Activated T-helper 9 cell treated with anti-CD3 and anti-CD28 coated beads, Interleukin-2, amount 50 U/mL, for 16 hours (primary cell): ENCODE measurements at regions not wholly inside any gene's neighbourhood (a gene's known extent, or its start where the extent isn't known, plus 50 kb on each side); places are given as distances from the start of the nearest gene placed in this dataset.

ENCODE experiments used
- DNase-seq: peaks from one replicate; pipeline ENCODE4 v3.0.0-alpha.2; 2020; ENCODE audit warnings: low read depth

DNA sequence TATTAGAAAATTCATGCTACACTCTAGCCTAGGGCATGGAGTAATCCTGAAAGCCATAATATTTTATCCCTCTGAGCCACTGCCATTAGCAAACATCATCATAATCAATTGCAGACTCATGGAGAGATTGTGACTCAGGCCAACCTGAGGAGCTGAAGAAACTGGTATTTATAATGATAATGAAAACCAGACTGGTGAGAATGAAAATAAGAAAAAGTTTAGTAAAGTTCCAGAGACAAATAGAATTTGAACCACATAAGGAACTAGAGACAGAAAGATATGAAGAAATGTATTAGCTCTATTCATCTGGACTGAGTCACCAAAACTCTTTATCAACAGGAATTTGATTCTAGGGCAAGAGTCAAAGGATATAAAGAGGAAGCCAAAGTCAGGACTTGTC lies 158.7 kb downstream of the DRD1 start:
- no peak for DNase-seq

DNA sequence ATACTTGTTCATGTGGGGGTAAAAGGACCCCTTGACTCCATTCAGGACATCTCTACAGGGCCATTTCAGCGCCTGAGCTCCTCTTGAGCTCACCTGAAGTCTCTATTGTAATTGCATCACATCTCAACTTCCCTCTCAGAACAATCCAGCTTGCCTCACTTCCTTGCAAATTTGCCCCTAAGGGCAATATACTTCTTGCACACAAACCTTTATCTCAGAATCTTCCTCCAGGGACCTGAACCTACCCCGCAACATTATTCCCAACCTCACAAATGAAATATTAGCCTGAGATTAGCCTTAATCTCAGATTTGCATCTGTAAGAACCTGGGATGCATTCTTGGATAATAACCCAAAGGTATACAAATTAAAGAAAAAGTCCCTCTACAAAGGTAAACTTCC lies 159.2 kb downstream of the DRD1 start:
- no peak for DNase-seq

DNA sequence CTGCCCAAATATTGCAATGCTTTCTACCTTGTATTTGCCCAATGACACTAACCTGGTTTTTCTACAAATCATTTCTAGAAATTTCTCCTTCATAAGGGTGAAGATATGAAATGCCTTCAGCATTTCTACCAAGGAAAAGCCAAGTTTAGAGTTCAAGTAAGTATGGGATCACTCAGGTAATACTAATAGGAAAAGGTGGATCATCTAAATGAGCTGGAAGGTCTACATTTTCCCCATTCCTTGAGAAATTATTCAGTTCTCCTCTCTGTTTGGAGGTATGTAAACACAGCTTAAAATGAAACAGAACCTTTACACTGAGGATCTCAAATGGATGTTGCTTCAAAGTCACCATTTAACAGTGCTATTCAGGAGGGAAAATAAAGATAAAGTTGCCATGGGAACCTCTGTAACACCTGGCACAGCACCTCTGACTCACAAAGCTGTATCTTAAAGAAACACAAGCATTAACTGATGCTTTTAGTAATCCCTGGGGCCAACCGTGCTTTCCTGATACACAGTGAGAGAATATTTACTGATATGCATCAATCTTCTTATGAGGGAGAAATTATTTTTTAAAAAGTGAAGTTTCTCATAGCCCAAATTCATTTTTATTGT lies 161.3 kb downstream of the DRD1 start:
- DNase-seq = no peak

DNA sequence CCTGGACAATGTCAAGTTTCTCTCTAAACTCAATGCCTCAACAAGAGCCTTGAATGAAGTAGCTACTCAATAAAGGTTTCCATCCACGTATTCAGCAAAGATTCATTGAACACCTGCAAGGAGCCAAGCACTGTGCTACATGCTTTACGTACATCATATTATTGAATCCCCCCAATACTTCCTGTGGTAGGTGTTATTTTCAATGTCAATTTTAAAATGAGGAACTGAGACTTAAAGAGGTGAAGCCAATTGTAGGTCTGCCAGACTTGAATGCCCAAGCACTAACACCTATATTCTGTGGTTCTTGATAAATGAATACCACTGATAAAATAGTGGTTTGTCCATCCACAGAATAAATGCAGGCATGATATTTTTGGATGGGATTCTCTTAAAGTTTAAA lies 162.3 kb downstream of the DRD1 start:
- DNase-seq = no peak

DNA sequence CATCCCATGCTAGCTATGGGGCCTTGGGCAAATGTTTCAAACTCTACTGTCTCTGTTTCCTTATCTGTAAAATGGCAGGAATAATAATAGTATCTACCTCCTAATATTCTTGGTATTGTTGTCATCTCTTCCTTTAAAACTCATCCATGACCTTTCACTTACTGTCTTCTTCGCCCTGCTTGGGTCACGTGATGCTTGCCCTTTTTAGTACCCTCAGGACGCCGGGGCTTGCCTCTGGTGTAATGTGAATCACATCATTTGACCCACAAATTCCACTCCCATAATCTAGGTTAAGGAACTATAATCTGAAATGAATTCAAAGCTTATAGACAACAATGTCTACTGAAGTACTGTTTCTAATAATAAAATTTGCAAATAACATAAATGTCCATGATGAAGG lies 162.7 kb downstream of the DRD1 start:
- DNase-seq = no peak

DNA sequence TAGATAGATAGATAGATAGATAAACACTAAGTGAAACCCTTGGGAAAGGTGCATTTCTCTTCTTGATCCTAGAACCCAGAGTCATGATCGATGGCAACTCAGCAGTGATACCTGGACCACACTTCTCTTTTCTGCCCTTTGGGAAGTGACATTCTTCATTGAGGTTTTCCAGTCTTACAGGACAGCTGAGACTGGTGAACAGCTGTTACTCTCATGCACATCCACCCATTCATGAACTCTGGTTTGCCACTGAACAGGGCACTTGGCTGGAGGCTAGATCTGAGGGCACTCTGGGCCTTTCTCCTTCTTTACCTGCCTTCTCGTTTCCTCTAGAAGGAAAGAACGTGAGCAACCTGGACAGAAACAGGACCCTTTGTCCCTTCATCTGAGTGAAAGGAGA lies 164.5 kb downstream of the DRD1 start:
- DNase-seq = no peak

DNA sequence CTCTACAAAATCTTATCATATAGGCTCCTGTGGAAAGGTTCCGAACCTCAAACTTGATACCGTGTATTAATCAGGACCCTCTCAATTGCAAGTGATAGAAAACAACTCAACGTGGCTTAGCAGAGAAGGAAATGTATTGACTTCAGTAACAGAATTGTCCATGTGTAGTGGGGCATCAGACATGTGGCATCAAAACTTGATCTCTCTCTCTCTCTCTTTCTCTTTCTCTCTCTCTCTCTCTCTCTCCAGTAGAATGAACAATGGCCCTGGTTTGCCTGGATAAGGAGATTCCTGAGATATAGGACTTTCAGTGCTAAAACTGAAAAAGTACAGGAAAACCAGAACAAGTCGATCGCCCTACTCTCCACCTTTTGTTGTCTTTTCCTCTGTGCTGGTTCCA lies 168.2 kb downstream of the DRD1 start:
- DNase-seq = no peak

DNA sequence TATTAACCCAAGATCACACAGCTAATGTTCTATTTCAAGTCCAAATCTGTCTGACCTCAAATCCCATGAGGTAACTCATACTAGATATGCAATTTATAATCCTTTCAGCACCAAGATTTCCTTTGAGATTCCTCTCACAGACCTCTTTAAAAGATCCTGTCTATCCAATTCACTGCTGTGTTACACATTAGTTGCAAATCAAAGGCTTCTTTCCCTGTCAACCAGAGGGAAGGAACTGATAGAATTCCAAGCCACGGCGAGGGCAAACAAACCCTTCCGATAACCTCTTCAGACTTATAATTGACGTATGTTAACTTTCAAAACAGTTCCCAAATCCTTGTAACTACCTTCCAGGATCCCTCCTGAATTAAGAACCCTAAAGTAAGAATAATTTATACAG lies 168.9 kb downstream of the DRD1 start:
- DNase-seq = no peak

DNA sequence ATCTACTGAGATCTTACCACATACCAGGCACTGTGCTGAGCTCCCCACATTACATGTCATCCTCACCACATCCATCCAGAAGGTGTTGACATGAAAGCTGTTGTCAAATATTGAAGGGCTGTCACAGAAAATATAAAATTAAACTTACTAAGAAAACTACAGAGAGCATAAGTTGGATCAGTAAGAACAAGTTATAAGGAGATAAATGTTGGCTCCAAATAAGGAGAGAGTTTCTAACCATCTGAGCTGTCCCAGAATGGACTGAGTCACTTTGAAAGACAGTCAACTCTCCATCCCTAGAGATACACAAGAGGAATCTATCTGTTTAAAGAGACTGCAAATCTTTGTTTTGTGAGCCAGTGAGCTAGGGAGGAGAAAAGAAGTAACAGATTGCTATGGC lies 169.8 kb downstream of the DRD1 start:
- no peak for DNase-seq

DNA sequence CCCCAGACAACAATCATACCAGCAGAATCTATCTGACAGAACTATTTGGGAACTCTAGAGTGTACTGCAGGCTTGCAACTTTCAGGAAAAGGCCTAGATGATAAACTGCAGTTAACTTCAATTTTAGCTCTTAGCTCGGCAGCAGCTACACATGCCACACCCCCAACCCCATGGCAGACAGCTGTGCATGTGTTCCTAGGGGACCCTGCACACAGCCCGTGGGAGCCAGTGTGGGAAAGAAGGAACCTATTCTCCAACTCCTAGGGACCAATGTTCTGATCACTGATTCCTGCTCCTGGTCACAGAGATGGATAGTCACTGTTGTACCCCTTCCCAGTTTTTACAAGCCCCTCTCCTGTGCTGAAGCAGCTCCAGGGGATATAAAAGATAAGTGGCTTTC lies 179.6 kb downstream of the DRD1 start:
- no peak for DNase-seq

DNA sequence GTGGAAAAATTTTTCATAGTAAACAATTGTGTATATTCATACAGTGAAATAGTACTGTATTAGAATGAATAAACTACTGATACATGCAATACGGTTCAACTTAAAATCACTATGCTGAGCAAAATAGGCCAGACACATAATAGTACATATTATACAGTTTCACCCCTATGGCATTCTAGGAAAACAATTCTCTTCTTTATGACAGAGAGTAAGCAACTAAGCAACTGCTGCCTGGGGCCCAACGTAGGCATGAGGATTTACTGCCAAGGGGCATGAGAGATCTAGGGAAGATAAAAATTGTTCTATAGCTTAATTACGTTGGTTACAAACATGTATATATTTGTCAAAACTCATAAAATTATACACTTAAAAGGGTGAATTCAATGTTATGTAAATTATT lies 180.2 kb downstream of the DRD1 start:
- no peak for DNase-seq

DNA sequence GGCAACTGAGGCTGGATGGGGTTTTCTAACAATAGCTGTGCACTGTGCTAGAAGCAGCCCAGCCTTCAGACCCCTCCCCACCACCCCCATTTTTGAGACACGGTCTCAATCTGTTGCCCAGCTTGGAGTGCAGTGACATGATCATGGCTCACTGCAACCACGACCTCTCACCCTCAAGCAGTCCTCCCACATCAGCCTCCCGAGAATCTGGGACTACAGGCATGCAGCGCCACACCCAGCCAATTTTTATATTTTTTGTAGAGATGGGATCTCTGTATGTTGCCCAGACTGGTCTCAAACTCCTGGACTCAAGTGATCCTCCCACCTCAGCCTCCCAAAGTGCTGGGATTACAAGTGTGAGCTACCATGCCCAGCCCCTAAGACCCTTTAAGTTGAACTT lies 182.5 kb downstream of the DRD1 start:
- DNase-seq = no peak

DNA sequence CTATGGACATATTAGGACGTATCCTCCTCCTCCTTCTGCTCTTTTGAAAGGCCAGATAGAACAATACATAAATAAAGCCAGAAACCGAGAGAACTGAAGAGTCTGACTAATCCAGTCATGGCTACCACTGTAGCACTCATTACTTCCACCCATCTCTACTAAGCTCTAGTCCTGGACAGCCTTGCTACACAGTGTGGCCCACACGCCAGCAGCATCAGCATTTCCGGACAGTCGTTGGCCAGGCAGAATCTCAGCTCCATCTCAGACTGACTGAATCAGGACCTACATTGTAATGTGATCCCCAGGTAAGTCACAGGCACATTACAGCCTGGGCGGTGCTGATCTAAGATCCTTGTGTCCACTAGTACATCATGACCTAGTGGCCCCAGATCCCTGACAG lies 182.9 kb downstream of the DRD1 start:
- no peak for DNase-seq

DNA sequence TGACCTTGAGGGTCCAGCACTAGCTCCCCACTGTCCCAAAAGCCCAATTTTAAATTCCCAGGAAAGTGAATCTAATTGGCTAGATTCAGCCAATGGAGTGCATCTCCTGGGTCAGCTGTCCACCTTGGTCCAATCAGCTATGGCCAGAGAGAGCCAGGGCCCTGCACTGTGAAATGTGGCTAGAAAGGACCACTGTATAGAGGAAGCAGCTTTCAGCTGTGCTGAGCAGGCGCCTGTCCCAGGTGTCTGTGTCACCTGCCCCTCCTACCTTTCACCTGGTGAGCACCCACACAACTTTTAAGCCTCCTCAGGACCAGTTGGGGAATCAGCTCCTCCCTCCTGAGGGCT lies 186.2 kb downstream of the DRD1 start:
- DNase-seq = no peak

DNA sequence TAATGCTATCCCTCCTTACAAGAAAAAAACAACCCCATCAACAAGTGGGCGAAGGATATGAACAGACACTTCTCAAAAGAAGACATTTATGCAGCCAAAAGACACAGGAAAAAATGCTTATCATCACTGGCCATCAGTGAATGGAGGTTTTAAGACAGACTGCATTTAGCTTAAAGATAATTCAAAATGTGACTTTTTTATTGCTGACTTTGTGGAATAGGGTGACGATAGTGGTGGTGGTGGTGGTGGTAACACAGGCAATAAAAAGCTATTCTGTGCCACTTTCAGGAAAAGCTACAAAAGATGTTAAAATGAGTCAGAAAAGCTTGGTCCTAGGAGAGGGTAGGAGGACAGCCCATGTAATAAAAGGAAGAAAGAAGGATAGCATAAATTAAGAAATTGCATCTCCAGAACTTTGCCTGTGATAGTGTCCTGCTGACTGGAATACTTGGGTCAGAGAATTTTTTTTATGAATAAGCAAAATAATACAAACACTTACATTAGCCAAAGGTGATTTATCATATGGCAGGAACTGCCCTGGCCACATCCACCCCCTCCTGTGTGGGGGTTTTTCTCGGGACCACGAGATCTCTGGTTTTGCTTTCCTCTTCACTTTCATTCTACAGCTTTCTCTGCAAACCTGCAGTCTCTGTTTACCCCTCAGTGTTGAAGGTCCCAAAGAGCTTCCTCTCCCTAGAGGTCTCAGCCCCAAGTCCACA lies 186.7 kb downstream of the DRD1 start:
- no peak for DNase-seq

DNA sequence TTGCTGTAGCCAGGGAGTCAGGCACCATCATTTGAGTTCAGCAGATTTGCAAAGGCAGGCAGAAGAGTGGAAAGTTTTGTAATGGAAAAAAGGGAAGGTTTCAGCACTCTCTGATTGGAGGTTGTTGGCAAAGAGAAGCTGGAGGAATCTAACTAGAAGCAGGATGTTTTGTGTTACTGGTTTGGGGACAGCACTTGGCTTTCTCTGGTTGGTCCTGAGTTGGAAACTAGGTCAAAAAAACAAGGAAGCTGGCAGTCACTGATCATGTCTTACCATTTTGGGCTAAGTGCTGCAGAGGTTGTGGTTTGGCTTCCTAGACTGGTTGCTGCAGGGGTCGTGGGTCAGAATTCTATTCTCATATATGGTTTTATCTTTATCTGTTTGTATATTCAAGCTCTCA lies 189.8 kb downstream of the DRD1 start:
- DNase-seq = no peak

DNA sequence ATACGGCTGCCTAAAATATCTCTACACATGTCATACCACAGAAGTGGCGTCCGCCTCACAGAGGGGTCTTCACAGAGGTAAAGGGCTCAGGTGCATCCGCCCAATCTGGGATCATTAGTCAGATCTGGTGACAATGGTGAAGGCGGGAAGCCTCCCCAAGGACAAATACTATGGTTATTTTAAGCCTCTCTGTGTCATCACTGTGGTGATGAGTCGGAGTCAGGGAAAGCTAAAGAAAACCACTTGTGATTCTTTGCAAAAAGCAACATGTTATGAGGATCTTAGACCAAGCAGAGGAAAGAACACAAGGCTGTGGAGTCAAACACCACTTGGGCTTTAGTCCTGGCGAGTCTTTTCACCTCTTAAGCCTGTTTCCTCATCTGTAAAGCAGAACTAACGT lies 190.4 kb downstream of the DRD1 start:
- no peak for DNase-seq

DNA sequence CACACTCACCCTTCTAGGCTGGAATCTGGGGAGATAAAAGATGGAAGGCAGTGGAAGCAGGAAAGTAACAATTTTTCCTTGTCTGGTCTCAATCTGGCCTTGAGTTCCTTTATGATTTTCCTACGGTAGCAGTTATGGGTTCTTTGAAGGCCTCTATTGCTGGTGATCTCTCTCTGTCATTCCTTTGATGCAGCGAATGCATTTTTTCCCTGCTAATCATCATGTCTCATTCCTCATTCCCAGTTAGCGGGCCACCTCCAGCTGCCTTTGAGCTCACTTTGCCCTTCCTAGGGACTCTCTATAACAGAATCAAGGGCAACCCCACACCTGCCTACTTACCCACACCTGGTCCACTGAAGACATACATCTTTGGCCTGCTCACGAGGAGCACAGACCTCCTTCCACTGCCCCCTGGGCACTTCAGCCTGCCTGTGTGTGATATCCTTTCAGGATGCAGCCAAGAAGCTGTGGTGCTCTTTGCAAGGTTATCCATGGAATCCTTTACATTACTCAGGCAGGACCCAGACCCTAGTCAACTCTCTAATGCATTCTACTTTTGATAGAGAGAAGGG lies 191.7 kb downstream of the DRD1 start:
- no peak for DNase-seq

DNA sequence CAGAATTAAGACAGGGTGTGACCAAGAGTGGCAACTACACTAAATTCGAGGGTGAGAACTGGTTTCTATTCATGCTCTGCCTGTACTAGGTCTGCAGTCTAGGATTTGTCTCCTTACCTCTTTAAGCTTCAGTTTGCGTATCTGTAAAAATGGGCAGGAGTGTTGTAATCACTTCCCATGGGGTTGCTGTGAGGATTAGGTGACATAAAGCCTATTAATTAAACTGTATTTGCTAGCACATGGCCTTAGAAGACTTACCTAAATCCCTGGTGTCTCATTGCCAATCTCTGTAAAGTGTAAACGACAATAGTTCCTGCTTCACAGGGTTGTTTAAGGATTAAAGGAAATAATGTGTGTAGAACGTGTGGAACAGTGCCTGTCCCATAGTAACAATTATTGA lies 193.6 kb downstream of the DRD1 start:
- no peak for DNase-seq

DNA sequence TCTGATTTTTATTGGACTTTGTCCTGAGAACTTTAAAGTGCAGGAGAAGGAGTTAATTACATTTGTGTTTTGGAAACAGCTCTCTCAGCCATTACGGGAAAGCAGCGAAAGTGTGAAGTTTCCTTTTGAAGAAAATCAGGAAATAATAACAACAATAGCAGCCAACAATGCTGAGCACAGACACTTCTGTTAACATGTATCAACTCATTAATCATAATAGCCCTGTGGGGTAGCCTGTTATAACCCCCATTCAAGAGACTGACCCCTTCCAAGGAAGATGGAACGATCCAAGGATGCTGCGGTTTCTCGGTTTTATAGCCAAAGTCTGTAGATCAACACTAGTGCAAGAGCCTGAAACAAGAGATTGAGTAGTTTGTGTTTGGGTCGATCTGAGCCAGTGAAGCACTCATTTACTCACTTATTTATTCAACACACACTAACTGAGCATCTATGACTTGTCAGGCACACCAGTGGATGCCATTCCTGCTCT lies 195.5 kb downstream of the DRD1 start:
- DNase-seq = no peak

DNA sequence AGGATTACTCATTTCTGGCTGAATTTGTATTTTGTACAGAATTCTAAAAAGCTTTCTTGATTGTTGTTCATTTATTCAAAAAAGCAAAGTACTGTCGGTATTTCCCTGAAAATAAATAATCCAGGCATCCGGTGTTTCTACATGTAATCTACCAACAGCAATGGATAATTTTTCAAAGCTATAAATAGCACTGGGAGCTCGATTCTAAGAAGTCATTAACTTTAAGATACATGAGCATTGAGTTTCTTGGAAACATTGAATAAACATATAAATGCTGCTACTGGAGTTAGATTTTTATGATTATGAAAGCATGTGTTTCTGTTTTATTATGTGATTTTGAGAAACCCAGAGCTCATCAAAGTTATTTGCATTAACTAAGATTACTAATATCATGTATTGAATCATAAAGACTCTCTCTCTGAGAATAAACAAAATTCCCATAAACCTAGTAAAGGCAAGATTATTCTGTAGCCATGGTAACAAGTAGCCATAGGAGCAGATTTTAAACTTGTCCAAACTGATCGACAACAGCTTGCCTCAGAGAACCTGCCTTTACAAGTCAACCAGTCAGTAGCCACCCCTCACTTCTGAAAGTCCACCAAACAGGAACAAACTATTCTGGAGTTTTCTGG lies 197.0 kb downstream of the DRD1 start:
- no peak for DNase-seq

DNA sequence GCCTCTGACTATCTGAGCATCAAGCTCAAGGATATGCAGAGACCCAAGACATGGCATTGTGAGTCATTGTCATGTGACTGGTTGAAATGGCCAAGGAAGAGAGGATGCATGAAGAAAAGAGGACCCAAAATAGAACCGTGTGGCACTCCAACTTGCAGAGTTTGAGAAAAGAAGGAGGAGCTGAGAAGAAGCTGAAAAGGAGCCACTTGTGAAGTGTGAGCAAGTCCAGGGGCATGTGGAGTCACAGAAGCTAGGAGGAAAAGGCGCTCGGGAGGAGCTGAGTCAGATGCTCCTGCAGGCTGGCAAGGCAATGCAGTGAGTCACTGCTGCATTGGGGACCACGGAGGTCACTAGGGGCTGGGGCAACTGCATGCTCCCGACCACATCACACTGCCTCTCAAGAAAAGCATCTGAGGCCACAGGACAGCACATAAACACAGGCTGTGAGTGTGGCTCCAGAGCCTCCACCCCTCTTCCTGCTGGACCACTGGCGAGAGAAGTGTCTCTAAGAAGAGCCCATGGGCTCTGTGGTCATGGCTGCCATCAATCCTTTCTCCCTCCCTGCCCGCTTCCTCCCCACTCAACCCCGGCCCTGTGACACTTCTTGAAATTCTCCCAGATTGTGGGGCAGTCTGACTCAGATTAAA lies 197.6 kb downstream of the DRD1 start:
- no peak for DNase-seq

DNA sequence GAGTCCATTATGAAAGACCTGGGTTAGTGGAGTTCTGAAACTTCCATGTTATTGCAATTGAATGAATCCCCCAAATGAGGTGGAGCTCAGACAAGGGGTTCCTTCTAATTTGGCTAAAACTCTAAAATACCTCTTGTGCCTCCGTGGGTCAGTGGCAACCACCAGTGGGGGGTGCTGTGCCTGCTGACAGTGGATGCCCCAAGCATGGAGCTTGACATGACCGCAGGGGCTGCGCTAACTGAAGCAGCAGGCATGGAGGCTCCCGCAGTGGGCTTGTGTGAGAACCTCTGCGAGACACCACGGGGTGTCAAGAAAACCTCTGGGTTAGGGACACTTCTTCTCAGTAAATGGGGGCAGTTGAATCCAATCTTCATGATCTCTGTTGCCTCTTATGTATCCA lies 200.5 kb downstream of the DRD1 start:
- no peak for DNase-seq
